GM12878 (cell line): ENCODE measurements at regions not wholly inside any gene's neighbourhood (a gene's known extent, or its start where the extent isn't known, plus 50 kb on each side); places are given as distances from the start of the nearest gene placed in this dataset.

ENCODE experiments used
- ASH2L ChIP-seq: fragments of 300-600, 200-600 bp; sonication (generic); IDR thresholded peaks from 2 replicates; pipeline ENCODE4 v1.6.1; 2017; ENCODE audit warnings: low read depth, mild to moderate bottlenecking, borderline replicate concordance
- BHLHE40 ChIP-seq, 2 experiments: fragments of 450-650 bp in 1 of 2; IDR thresholded peaks; 2 replicates each; pipeline ENCODE4 v1.6.1; 2011 to 2017; ENCODE audit warnings: low read depth in 2 of 2, borderline replicate concordance in 1 of 2, improper control_type of control experiment in 1 of 2, low read length in 1 of 2, mild to moderate bottlenecking in 1 of 2
- CREM ChIP-seq: IDR thresholded peaks from 2 replicates; pipeline ENCODE4 v1.6.1; 2014; ENCODE audit warnings: antibody characterized with exemption, low read depth
- EZH2 ChIP-seq: IDR thresholded peaks from 2 replicates; pipeline ENCODE4 v1.6.1; 2012; ENCODE audit warnings: low read depth, mild to moderate bottlenecking, control low read depth, inconsistent platforms, low read length, borderline replicate concordance; ENCODE audit not compliant: control insufficient read depth
- POLR2A ChIP-seq: IDR thresholded peaks from 2 replicates; pipeline ENCODE4 v1.6.1; 2011; ENCODE audit warnings: low read depth, mild to moderate bottlenecking, low read length
- RAD51 ChIP-seq: fragments of 450-650 bp; IDR thresholded peaks from 2 replicates; pipeline ENCODE4 v1.6.1; 2016; ENCODE audit warnings: moderate library complexity, mild to moderate bottlenecking, inconsistent platforms
- RB1 ChIP-seq: fragments of 450-650 bp; formaldehyde crosslinking; IDR thresholded peaks from 2 replicates; pipeline ENCODE4 v1.6.1; 2017; ENCODE audit warnings: mild to moderate bottlenecking, borderline replicate concordance
- TAF1 ChIP-seq: IDR thresholded peaks from 2 replicates; pipeline ENCODE4 v1.6.1; 2011; ENCODE audit warnings: mild to moderate bottlenecking, low read depth, low read length, borderline replicate concordance
- ZNF384 ChIP-seq: IDR thresholded peaks from 2 replicates; pipeline ENCODE4 v1.6.1; 2012; ENCODE audit warnings: low read depth, mild to moderate bottlenecking, low read length, improper control_type of control experiment, borderline replicate concordance
- TF ChIP-seq, protein P1 (sequence below): IDR thresholded peaks from 2 replicates; pipeline ENCODE4 v1.6.1; 2012; ENCODE audit warnings: improper control_type of control experiment, low read depth, low read length; ENCODE audit not compliant: insufficient replicate concordance
- TF ChIP-seq, protein P2 (sequence below): fragments of 150-350 bp; IDR thresholded peaks from 2 replicates; pipeline ENCODE4 v1.6.1; 2016; ENCODE audit warnings: low read depth, low read length
- TF ChIP-seq, protein P3 (sequence below), 3 experiments: IDR thresholded peaks in 2 of 3; conservative IDR thresholded peaks in 1 of 3; 2 replicates each; pipeline ENCODE4 v1.5.1; 2011; ENCODE audit warnings: low read depth in 3 of 3, low read length in 3 of 3, mild to moderate bottlenecking in 3 of 3, control low read depth in 2 of 3, moderate library complexity in 2 of 3, inconsistent platforms in 1 of 3, mixed read lengths in 1 of 3; ENCODE audit not compliant: control insufficient read depth in 2 of 3, insufficient read depth in 1 of 3; ENCODE audit errors: extremely low read depth in 1 of 3
- TF ChIP-seq, protein P4 (sequence below): IDR thresholded peaks from 2 replicates; pipeline ENCODE4 v1.6.1; 2012; ENCODE audit warnings: low read depth, low read length, improper control_type of control experiment

DNA sequence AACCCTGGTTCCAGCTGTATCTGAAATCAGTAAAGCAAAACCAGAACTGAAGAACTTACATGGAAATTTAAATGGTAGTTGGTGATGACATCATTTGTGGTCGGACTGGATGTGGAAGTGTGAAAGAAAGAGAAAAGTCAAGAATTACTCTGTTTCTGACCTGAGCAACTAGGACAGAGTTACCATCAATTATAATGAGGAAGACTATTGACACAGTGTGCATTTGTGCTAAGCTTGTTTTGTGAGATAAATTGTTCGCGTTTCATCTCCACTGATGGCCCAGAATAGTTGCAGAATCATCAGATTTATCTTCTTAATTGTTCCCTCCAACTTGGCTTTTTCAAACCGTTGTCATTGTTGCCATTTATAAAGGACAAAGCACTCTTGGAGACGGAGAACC is 410.6 kb upstream of the DEPDC1 start:
- TF ChIP-seq ZNF384: no peak
- TF ChIP-seq, protein P1, sequence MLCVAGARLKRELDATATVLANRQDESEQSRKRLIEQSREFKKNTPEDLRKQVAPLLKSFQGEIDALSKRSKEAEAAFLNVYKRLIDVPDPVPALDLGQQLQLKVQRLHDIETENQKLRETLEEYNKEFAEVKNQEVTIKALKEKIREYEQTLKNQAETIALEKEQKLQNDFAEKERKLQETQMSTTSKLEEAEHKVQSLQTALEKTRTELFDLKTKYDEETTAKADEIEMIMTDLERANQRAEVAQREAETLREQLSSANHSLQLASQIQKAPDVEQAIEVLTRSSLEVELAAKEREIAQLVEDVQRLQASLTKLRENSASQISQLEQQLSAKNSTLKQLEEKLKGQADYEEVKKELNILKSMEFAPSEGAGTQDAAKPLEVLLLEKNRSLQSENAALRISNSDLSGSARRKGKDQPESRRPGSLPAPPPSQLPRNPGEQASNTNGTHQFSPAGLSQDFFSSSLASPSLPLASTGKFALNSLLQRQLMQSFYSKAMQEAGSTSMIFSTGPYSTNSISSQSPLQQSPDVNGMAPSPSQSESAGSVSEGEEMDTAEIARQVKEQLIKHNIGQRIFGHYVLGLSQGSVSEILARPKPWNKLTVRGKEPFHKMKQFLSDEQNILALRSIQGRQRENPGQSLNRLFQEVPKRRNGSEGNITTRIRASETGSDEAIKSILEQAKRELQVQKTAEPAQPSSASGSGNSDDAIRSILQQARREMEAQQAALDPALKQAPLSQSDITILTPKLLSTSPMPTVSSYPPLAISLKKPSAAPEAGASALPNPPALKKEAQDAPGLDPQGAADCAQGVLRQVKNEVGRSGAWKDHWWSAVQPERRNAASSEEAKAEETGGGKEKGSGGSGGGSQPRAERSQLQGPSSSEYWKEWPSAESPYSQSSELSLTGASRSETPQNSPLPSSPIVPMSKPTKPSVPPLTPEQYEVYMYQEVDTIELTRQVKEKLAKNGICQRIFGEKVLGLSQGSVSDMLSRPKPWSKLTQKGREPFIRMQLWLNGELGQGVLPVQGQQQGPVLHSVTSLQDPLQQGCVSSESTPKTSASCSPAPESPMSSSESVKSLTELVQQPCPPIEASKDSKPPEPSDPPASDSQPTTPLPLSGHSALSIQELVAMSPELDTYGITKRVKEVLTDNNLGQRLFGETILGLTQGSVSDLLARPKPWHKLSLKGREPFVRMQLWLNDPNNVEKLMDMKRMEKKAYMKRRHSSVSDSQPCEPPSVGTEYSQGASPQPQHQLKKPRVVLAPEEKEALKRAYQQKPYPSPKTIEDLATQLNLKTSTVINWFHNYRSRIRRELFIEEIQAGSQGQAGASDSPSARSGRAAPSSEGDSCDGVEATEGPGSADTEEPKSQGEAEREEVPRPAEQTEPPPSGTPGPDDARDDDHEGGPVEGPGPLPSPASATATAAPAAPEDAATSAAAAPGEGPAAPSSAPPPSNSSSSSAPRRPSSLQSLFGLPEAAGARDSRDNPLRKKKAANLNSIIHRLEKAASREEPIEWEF: no peak
- TF ChIP-seq EZH2: no peak
- TF ChIP-seq RB1: no peak
- no peak for TF ChIP-seq CREM
- no peak for TF ChIP-seq TAF1
- TF ChIP-seq, protein P2, sequence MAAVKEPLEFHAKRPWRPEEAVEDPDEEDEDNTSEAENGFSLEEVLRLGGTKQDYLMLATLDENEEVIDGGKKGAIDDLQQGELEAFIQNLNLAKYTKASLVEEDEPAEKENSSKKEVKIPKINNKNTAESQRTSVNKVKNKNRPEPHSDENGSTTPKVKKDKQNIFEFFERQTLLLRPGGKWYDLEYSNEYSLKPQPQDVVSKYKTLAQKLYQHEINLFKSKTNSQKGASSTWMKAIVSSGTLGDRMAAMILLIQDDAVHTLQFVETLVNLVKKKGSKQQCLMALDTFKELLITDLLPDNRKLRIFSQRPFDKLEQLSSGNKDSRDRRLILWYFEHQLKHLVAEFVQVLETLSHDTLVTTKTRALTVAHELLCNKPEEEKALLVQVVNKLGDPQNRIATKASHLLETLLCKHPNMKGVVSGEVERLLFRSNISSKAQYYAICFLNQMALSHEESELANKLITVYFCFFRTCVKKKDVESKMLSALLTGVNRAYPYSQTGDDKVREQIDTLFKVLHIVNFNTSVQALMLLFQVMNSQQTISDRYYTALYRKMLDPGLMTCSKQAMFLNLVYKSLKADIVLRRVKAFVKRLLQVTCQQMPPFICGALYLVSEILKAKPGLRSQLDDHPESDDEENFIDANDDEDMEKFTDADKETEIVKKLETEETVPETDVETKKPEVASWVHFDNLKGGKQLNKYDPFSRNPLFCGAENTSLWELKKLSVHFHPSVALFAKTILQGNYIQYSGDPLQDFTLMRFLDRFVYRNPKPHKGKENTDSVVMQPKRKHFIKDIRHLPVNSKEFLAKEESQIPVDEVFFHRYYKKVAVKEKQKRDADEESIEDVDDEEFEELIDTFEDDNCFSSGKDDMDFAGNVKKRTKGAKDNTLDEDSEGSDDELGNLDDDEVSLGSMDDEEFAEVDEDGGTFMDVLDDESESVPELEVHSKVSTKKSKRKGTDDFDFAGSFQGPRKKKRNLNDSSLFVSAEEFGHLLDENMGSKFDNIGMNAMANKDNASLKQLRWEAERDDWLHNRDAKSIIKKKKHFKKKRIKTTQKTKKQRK: no peak
- TF ChIP-seq, protein P3, sequence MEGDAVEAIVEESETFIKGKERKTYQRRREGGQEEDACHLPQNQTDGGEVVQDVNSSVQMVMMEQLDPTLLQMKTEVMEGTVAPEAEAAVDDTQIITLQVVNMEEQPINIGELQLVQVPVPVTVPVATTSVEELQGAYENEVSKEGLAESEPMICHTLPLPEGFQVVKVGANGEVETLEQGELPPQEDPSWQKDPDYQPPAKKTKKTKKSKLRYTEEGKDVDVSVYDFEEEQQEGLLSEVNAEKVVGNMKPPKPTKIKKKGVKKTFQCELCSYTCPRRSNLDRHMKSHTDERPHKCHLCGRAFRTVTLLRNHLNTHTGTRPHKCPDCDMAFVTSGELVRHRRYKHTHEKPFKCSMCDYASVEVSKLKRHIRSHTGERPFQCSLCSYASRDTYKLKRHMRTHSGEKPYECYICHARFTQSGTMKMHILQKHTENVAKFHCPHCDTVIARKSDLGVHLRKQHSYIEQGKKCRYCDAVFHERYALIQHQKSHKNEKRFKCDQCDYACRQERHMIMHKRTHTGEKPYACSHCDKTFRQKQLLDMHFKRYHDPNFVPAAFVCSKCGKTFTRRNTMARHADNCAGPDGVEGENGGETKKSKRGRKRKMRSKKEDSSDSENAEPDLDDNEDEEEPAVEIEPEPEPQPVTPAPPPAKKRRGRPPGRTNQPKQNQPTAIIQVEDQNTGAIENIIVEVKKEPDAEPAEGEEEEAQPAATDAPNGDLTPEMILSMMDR (IDR thresholded peaks at IDR 0.05 in 2 of 3, conservative IDR thresholded peaks at IDR 0.05 in 1 of 3; ENCODE audit: control insufficient read depth in 2 of 3, extremely low read depth in 1 of 3, insufficient read depth in 1 of 3, low read depth in 3 of 3, low read length in 3 of 3): no peak
- TF ChIP-seq, protein P4, sequence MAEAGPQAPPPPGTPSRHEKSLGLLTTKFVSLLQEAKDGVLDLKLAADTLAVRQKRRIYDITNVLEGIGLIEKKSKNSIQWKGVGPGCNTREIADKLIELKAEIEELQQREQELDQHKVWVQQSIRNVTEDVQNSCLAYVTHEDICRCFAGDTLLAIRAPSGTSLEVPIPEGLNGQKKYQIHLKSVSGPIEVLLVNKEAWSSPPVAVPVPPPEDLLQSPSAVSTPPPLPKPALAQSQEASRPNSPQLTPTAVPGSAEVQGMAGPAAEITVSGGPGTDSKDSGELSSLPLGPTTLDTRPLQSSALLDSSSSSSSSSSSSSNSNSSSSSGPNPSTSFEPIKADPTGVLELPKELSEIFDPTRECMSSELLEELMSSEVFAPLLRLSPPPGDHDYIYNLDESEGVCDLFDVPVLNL: no peak
- no peak for TF ChIP-seq BHLHE40 (IDR thresholded peaks at IDR 0.05; ENCODE audit: borderline replicate concordance in 1 of 2, low read depth in 2 of 2, low read length in 1 of 2)
- no peak for TF ChIP-seq ASH2L
- no peak for TF ChIP-seq POLR2A
- no peak for TF ChIP-seq RAD51
